Esophagus muscularis mucosa (tissue), 4 donors: ENCODE measurements at regions not wholly inside any gene's neighbourhood (a gene's known extent, or its start where the extent isn't known, plus 50 kb on each side); places are given as distances from the start of the nearest gene placed in this dataset.

Experiments used
- DNase-seq: peaks from one replicate; pipeline ENCODE4 v3.0.0-alpha.2; 2017; ENCODE audit errors: extremely low spot score
- H3K27ac ChIP-seq, 4 donors: fragments of 200-600 bp; sonication (generic); replicated peaks in 1 of 4; 1 replicate in 3 of 4; 2 replicates in 1 of 4; pipeline ENCODE4 v1.5.1; 2016 to 2019; ENCODE audit warnings: mild to moderate bottlenecking in 1 of 4
- H3K27me3 ChIP-seq, 4 donors: fragments of 200-600 bp; sonication (generic); one replicate each; pipeline versions ENCODE4 v1.5.1 to v1.6.0; 2016 to 2019
- H3K36me3 ChIP-seq, 4 donors: fragments of 200-600 bp; sonication (generic); one replicate each; pipeline ENCODE4 v1.5.1; 2016 to 2019
- H3K4me1 ChIP-seq, 4 donors: fragments of 200-600 bp; sonication (generic); one replicate each; pipeline ENCODE4 v1.5.1; 2016 to 2019
- H3K4me3 ChIP-seq, 4 donors: fragments of 200-600 bp; sonication (generic); 1 replicate in 2 of 4; 2 replicates in 2 of 4; pipeline ENCODE4 v1.5.1; 2016 to 2019; ENCODE audit warnings: mild to moderate bottlenecking in 4 of 4, moderate library complexity in 1 of 4
- H3K9me3 ChIP-seq, 4 donors: fragments of 200-600 bp; sonication (generic); 1 replicate in 3 of 4; 2 replicates in 1 of 4; pipeline ENCODE4 v1.5.1; 2016 to 2019
- EP300 ChIP-seq: sonication (generic); formaldehyde crosslinking; IDR thresholded peaks from one replicate; pipeline ENCODE4 v1.6.1; 2017; ENCODE audit warnings: antibody characterized with exemption
- POLR2A ChIP-seq: fragments of 450-650 bp; IDR thresholded peaks from one replicate; pipeline ENCODE4 v1.6.1; 2017; ENCODE audit warnings: antibody characterized with exemption, moderate library complexity, mild to moderate bottlenecking, low read depth
- POLR2AphosphoS5 ChIP-seq, 2 donors: sonication (generic); formaldehyde crosslinking; IDR thresholded peaks; one replicate each; pipeline ENCODE4 v1.6.1; 2017; ENCODE audit warnings: antibody characterized with exemption in 2 of 2
- WGBS: methylation state at CpG from one replicate; pipeline ENCODE4 v1.1.5; 2018; 5-methylcytosine and 5-hydroxymethylcytosine counted together
- intact Hi-C: fragments of 100-400 bp; cut with DNase I; formaldehyde crosslinking; loops from one replicate; pipeline ENCODE4 v1.15.1; 2023
- TF ChIP-seq, protein P1 (sequence below), 3 experiments: fragments of 200-600 bp in 2 of 3; fragments of 450-650 bp in 1 of 3; sonication (generic) in 2 of 3; IDR thresholded peaks; one replicate each; pipeline ENCODE4 v1.5.1; 2017 to 2019; ENCODE audit warnings: antibody characterized with exemption in 3 of 3, mild to moderate bottlenecking in 2 of 3, moderate library complexity in 1 of 3

DNA sequence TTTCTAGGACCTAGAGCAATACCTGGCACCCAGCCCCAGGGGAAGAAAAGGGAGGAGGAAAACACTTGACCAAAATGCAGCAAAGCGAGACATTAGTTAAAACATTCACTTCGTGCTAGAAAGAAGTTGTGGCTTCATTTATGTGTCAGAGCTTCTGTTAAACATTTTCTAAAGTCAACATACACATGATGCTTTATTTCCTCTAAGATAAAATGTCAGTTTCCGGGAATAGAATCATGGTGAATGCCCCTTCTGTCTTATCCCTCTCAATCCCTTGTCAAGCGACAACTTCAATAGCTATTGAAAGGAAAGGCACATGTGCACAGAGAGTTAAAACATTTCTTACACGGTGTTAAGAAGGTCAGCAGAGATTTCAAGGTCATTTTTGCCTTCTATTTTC is 404.6 kb upstream of the CWC22 start:
- H3K27me3 ChIP-seq = no peaks in the 10 kb centered on the region
- H3K27ac ChIP-seq = no peak overlapping the region
- no peak overlapping the region for H3K4me3 ChIP-seq
- H3K4me1 ChIP-seq = peaks cover 0 to 22% (median 20%) of the 10 kb centered on the region in 4 donors
- no peaks in the 10 kb centered on the region for H3K9me3 ChIP-seq
- DNase-seq = no peak
- 25% methylated on average over 5 of the region's 5 CpGs for WGBS
- intact Hi-C loops = no loop called here
- TF ChIP-seq, protein P1, sequence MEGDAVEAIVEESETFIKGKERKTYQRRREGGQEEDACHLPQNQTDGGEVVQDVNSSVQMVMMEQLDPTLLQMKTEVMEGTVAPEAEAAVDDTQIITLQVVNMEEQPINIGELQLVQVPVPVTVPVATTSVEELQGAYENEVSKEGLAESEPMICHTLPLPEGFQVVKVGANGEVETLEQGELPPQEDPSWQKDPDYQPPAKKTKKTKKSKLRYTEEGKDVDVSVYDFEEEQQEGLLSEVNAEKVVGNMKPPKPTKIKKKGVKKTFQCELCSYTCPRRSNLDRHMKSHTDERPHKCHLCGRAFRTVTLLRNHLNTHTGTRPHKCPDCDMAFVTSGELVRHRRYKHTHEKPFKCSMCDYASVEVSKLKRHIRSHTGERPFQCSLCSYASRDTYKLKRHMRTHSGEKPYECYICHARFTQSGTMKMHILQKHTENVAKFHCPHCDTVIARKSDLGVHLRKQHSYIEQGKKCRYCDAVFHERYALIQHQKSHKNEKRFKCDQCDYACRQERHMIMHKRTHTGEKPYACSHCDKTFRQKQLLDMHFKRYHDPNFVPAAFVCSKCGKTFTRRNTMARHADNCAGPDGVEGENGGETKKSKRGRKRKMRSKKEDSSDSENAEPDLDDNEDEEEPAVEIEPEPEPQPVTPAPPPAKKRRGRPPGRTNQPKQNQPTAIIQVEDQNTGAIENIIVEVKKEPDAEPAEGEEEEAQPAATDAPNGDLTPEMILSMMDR (IDR thresholded peaks at IDR 0.05) = no peak
- no peaks in the 10 kb centered on the region for H3K36me3 ChIP-seq

DNA sequence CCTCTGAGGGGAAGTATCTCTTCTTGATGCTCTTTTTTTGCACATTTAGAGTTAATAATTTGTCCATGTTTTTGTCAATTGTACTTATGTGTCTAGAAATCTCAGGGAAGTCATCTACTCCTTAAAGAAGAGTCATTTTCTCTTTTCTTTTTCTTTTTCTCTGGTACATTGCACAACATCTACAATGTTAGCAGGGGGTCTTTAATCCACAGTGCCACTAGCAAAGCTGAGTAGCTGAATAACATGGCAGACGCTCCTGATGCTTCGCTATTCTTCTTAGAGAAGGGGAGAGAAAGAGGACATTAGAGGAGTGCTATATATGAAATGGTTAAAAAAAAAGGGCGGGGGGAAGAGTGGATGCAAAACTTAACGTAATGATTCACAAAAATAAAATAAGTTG is 399.6 kb upstream of the CWC22 start:
- H3K4me1 ChIP-seq = peaks cover 0 to 11% (median 10%) of the 10 kb centered on the region in 4 donors
- no peak overlapping the region for H3K27ac ChIP-seq
- WGBS = 87% methylated on average over 3 of the region's 4 CpGs
- no peaks in the 10 kb centered on the region for H3K9me3 ChIP-seq
- intact Hi-C loops = no loop called here
- no peak overlapping the region for H3K4me3 ChIP-seq
- TF ChIP-seq EP300 (no peak), POLR2AphosphoS5 (IDR thresholded peaks at IDR 0.05) (no peak), POLR2A (no peak)
- TF ChIP-seq, protein P1 (IDR thresholded peaks at IDR 0.05) = no peak
- DNase-seq = no peak
- H3K36me3 ChIP-seq = no peaks in the 10 kb centered on the region
- H3K27me3 ChIP-seq = no peaks in the 10 kb centered on the region

DNA sequence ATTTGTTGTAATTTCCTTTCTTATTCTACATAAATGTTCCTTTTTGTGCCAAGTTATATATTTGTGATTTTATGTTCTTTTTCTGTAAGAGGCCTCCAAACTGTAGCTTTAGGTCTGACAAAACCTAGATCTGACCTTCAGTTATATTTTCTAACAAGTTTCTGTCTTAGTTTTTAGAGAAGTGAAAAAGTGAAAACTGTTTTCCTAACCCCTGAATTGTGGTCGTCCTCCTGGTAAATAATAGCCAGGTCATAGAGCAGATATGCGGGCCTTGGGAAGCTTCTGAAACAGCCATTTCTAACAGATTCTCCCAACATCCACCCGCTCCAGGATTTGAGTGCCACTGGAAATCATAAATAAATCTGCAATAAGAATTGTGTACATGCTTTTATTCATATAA is 398.4 kb upstream of the CWC22 start:
- no peak for TF ChIP-seq EP300
- TF ChIP-seq POLR2AphosphoS5 (IDR thresholded peaks at IDR 0.05) = no peak
- no peak for TF ChIP-seq POLR2A
- TF ChIP-seq, protein P1 (IDR thresholded peaks at IDR 0.05) = no peak
- no peaks in the 10 kb centered on the region for H3K9me3 ChIP-seq
- no peaks in the 10 kb centered on the region for H3K27me3 ChIP-seq
- H3K27ac ChIP-seq = no peak overlapping the region
- DNase-seq = no peak
- H3K36me3 ChIP-seq = no peaks in the 10 kb centered on the region
- H3K4me3 ChIP-seq = no peak overlapping the region
- intact Hi-C loops = no loop called here
- 83% methylated on average over 3 of the region's 3 CpGs for WGBS
- H3K4me1 ChIP-seq = no peaks in the 10 kb centered on the region

DNA sequence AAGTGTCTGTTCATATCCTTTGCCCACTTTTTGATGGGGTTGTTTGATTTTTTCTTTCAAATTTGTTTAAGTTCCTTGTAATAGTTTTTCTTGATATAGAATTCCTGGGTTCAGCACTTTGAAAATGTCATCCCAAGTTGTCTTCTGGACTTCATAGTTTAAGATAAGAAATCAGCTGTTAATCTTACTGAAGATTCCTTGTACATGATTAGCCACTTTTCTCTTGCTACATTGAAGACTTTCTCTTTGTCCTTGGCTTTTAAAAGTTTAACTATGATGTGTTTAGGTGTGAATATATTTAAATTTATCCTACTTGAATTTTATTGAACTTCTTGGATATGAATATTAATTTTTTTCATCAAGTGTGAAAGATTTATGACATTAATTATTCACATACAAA is 387.2 kb upstream of the CWC22 start:
- Histone ChIP-seq H3K36me3 (no peaks in the 10 kb centered on the region), H3K4me1 (no peaks in the 10 kb centered on the region), H3K27ac (no peak overlapping the region), H3K27me3 (no peaks in the 10 kb centered on the region), H3K9me3 (peaks cover 0 to 19% (median 8%) of the 10 kb centered on the region in 4 donors), H3K4me3 (no peak overlapping the region)
- intact Hi-C loops = no loop called here
- no peak for TF ChIP-seq EP300
- no peak for TF ChIP-seq POLR2A
- TF ChIP-seq POLR2AphosphoS5 (IDR thresholded peaks at IDR 0.05) = no peak
- TF ChIP-seq, protein P1 (IDR thresholded peaks at IDR 0.05) = no peak
- no peak for DNase-seq

DNA sequence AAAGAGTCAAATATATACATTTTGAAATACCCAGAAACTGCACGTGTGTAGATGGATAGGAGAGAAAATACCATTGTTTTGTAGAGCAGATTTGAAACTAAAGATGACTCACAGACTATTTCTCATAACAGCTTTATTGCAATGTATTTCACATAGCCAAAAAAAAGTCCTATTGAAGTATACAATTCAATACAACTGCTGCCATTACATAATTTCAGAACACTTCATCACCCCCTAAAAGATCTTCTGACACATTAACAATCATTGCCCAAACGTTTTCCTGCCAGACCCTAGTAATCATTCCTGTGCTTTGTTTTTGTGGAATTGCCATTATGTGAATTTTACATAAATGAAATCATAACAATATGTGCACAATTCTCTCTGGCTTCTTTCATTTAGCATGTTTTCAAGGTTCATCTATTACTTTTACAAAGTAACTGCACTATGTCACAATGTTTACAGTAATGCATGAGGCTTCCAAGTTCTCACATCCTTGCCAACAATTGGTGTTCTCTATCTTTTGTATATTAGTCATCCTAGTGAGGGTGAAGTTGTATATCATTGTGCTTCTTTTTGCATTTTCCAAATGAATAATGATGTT is 378.6 kb upstream of the CWC22 start:
- intact Hi-C loops = no loop called here
- no peaks in the 10 kb centered on the region for H3K27me3 ChIP-seq
- H3K36me3 ChIP-seq = no peaks in the 10 kb centered on the region
- no peak for DNase-seq
- H3K4me3 ChIP-seq = no peak overlapping the region
- peak overlapping the region in 1 of 4 donors; percentile 2 for H3K27ac ChIP-seq
- H3K4me1 ChIP-seq = peaks cover 0 to 17% (median 5%) of the 10 kb centered on the region in 4 donors
- peaks cover 0 to 4% (median 0%) of the 10 kb centered on the region in 4 donors for H3K9me3 ChIP-seq
- TF ChIP-seq, protein P1 (IDR thresholded peaks at IDR 0.05) = no peak
- peak in 1 of 2 donors; percentile 57 for TF ChIP-seq POLR2AphosphoS5 (IDR thresholded peaks at IDR 0.05)
- WGBS = 16% methylated on average over 2 of the region's 2 CpGs
